IMR-90 (cell line): ENCODE measurements at regions not wholly inside any gene's neighbourhood (a gene's known extent, or its start where the extent isn't known, plus 50 kb on each side); places are given as distances from the start of the nearest gene placed in this dataset.

Experiments used
- ATAC-seq: fragments of 200-7000 bp; cut with Tn5 transposase; 2 replicates; pipeline ENCODE4 v1.9.1; 2020; ENCODE audit warnings: low read depth, mild to moderate bottlenecking, moderate library complexity
- BruUV-seq: library from RNA; stranded (reverse); fragments of 400-500 nt; replicated peaks from 2 replicates; lab custom pipeline; 2021; lab: Mats Ljungman, UMichigan
- CTCF ChIA-PET: fragments of 300-600 bp; formaldehyde crosslinking; extraction: SDS; loops from one replicate; lab custom pipeline; 2021; ENCODE audit warnings: antibody characterized with exemption; lab: Yijun Ruan, JAX
- POLR2A ChIA-PET: fragments of 300-600 bp; sonication (Branson Sonifier 250); formaldehyde crosslinking; loops from one replicate; lab custom pipeline; 2022; ENCODE audit warnings: antibody characterized with exemption; ENCODE audit not compliant: unreplicated experiment; lab: Charles Lee
- DNase-seq: peaks from one replicate; pipeline ENCODE4 v3.0.0; 2013
- H2AFZ ChIP-seq: replicated peaks from 2 replicates; pipeline ENCODE3; 2013; ENCODE audit warnings: low read length, mild to moderate bottlenecking; ENCODE audit not compliant: poor library complexity
- H2AK5ac ChIP-seq: 2 replicates; pipeline ENCODE4 v1.6.1; 2013; ENCODE audit warnings: low read depth, low read length, inconsistent platforms
- H2AK9ac ChIP-seq: replicated peaks from 2 replicates; pipeline ENCODE3; 2013; ENCODE audit warnings: mild to moderate bottlenecking, low read depth, low read length, moderate library complexity; ENCODE audit not compliant: poor library complexity
- H2BK120ac ChIP-seq: 2 replicates; pipeline ENCODE4 v1.6.1; 2013; ENCODE audit warnings: low read depth, low read length, inconsistent platforms
- H2BK15ac ChIP-seq: 3 replicates; pipeline ENCODE4 v1.6.1; 2013; ENCODE audit warnings: low read depth, low read length, inconsistent platforms
- H2BK20ac ChIP-seq: 2 replicates; pipeline ENCODE4 v1.6.1; 2013; ENCODE audit warnings: low read depth, mild to moderate bottlenecking, inconsistent platforms, low read length, moderate library complexity
- H2BK5ac ChIP-seq: 2 replicates; pipeline ENCODE4 v1.6.1; 2013; ENCODE audit warnings: mild to moderate bottlenecking, low read depth, low read length, inconsistent platforms; ENCODE audit not compliant: poor library complexity, severe bottlenecking
- H3K14ac ChIP-seq: replicated peaks from 2 replicates; pipeline ENCODE4 v1.6.1; 2013; ENCODE audit warnings: low read depth, low read length, inconsistent platforms
- H3K18ac ChIP-seq: 2 replicates; pipeline ENCODE4 v1.6.1; 2013; ENCODE audit warnings: low read depth, low read length, control low read depth
- H3K23ac ChIP-seq: 2 replicates; pipeline ENCODE4 v1.6.1; 2013; ENCODE audit warnings: low read depth, low read length, inconsistent platforms
- H3K27ac ChIP-seq: 2 replicates; pipeline ENCODE4 v1.5.1; 2013; ENCODE audit warnings: mild to moderate bottlenecking, control low read depth, low read length; ENCODE audit not compliant: insufficient read depth
- H3K27me3 ChIP-seq: 2 replicates; pipeline ENCODE4 v1.6.1; 2013; ENCODE audit warnings: low read length; ENCODE audit not compliant: control insufficient read depth, insufficient read depth
- H3K36me3 ChIP-seq: 2 replicates; pipeline ENCODE4 v1.6.1; 2013; ENCODE audit warnings: low read length, mixed read lengths; ENCODE audit not compliant: control insufficient read depth, insufficient read depth
- H3K4ac ChIP-seq: 2 replicates; pipeline ENCODE4 v1.6.1; 2013; ENCODE audit warnings: low read depth, low read length, inconsistent platforms
- H3K4me1 ChIP-seq: 2 replicates; pipeline ENCODE4 v1.6.1; 2013; ENCODE audit warnings: low read length, mixed read lengths; ENCODE audit not compliant: control insufficient read depth, insufficient read depth
- H3K4me2 ChIP-seq: 2 replicates; pipeline ENCODE4 v1.6.1; 2013; ENCODE audit warnings: low read depth, mild to moderate bottlenecking, control low read depth, low read length, moderate library complexity
- H3K4me3 ChIP-seq: 2 replicates; pipeline ENCODE4 v1.5.1; 2013; ENCODE audit warnings: low read depth, mild to moderate bottlenecking, control low read depth, low read length, moderate library complexity; ENCODE audit not compliant: insufficient read depth
- H3K56ac ChIP-seq: 2 replicates; pipeline ENCODE4 v1.6.1; 2013; ENCODE audit warnings: low read length, inconsistent platforms; ENCODE audit not compliant: insufficient read depth; ENCODE audit errors: extremely low read depth
- H3K79me1 ChIP-seq, 2 experiments: 2 replicates each; pipeline ENCODE4 v1.6.1; 2013; ENCODE audit warnings: low read length in 2 of 2, inconsistent platforms in 1 of 2, low read depth in 1 of 2
- H3K9ac ChIP-seq: 2 replicates; pipeline ENCODE4 v1.6.1; 2013; ENCODE audit warnings: low read depth, low read length, control low read depth
- H3K9me1 ChIP-seq: 2 replicates; pipeline ENCODE4 v1.6.1; 2013; ENCODE audit warnings: low read length, inconsistent platforms; ENCODE audit not compliant: insufficient read depth
- H3K9me3 ChIP-seq: 2 replicates; pipeline ENCODE4 v1.6.1; 2013; ENCODE audit warnings: low read length; ENCODE audit not compliant: control insufficient read depth, insufficient read depth
- H4K20me1 ChIP-seq: 2 replicates; pipeline ENCODE4 v1.6.1; 2013; ENCODE audit warnings: low read length, inconsistent platforms; ENCODE audit not compliant: insufficient read depth
- H4K5ac ChIP-seq: 2 replicates; pipeline ENCODE4 v1.6.1; 2013; ENCODE audit warnings: mild to moderate bottlenecking, low read depth, low read length, control low read depth
- H4K8ac ChIP-seq, 2 experiments: 2 replicates each; pipeline ENCODE4 v1.6.1; 2013; ENCODE audit warnings: low read depth in 2 of 2, low read length in 2 of 2, control low read depth in 1 of 2, inconsistent platforms in 1 of 2
- H4K91ac ChIP-seq: 2 replicates; pipeline ENCODE4 v1.6.1; 2013; ENCODE audit warnings: low read depth, low read length, inconsistent platforms; ENCODE audit not compliant: insufficient read depth
- BHLHE40 ChIP-seq: fragments of 150-350 bp; IDR thresholded peaks from 2 replicates; pipeline ENCODE4 v1.6.1; 2016; ENCODE audit warnings: mild to moderate bottlenecking, low read depth, low read length
- CEBPB ChIP-seq: IDR thresholded peaks from 2 replicates; pipeline ENCODE4 v1.6.1; 2012; ENCODE audit warnings: low read depth, low read length, improper control_type of control experiment
- CHD1 ChIP-seq: IDR thresholded peaks from 2 replicates; pipeline ENCODE4 v1.6.1; 2012; ENCODE audit warnings: low read depth, low read length, improper control_type of control experiment
- CTCF ChIP-seq: conservative IDR thresholded peaks from 2 replicates; pipeline ENCODE4 v1.5.1; 2012; ENCODE audit warnings: mild to moderate bottlenecking, low read depth, low read length, improper control_type of control experiment
- ELK1 ChIP-seq: fragments of 150-350 bp; IDR thresholded peaks from 2 replicates; pipeline ENCODE4 v1.6.1; 2016; ENCODE audit warnings: low read depth, mild to moderate bottlenecking, low read length, moderate library complexity, borderline replicate concordance
- FOS ChIP-seq: fragments of 150-350 bp; IDR thresholded peaks from 2 replicates; pipeline ENCODE4 v1.6.1; 2016; ENCODE audit warnings: low read depth, low read length
- MAFK ChIP-seq: IDR thresholded peaks from 2 replicates; pipeline ENCODE4 v1.6.1; 2012; ENCODE audit warnings: low read depth, low read length, improper control_type of control experiment
- MAZ ChIP-seq: IDR thresholded peaks from 2 replicates; pipeline ENCODE4 v1.6.1; 2012; ENCODE audit warnings: low read depth, mild to moderate bottlenecking, low read length, improper control_type of control experiment, moderate library complexity, borderline replicate concordance
- MXI1 ChIP-seq: IDR thresholded peaks from 2 replicates; pipeline ENCODE4 v1.6.1; 2012; ENCODE audit warnings: low read depth, mild to moderate bottlenecking, low read length, moderate library complexity, borderline replicate concordance
- NFE2L2 ChIP-seq: fragments of 150-350 bp; IDR thresholded peaks from 2 replicates; pipeline ENCODE4 v1.6.1; 2016; ENCODE audit warnings: low read depth, mild to moderate bottlenecking, low read length
- POLR2A ChIP-seq: IDR thresholded peaks from 2 replicates; pipeline ENCODE4 v1.6.1; 2012; ENCODE audit warnings: mild to moderate bottlenecking, low read depth, low read length
- RAD21 ChIP-seq: IDR thresholded peaks from 2 replicates; pipeline ENCODE4 v1.6.1; 2012; ENCODE audit warnings: low read length, improper control_type of control experiment
- RCOR1 ChIP-seq: IDR thresholded peaks from 2 replicates; pipeline ENCODE4 v1.6.1; 2012; ENCODE audit warnings: mild to moderate bottlenecking, low read length, improper control_type of control experiment; ENCODE audit not compliant: insufficient replicate concordance
- RFX5 ChIP-seq: IDR thresholded peaks from 2 replicates; pipeline ENCODE4 v1.8.0; 2012; ENCODE audit warnings: low read depth, mild to moderate bottlenecking, low read length, moderate library complexity
- SMC3 ChIP-seq: fragments of 150-350 bp; IDR thresholded peaks from 2 replicates; pipeline ENCODE4 v1.6.1; 2016; ENCODE audit warnings: low read depth, mild to moderate bottlenecking, antibody characterized with exemption, low read length, moderate library complexity
- USF2 ChIP-seq: fragments of 150-350 bp; IDR thresholded peaks from 2 replicates; pipeline ENCODE4 v1.6.1; 2017; ENCODE audit warnings: mild to moderate bottlenecking, antibody characterized with exemption, low read length, low read depth
- dilution Hi-C: fragments of 300-500 bp; cut with HindIII; formaldehyde crosslinking; loops from one replicate; pipeline ENCODE4 v1.14.3; 2018; ENCODE audit warnings: low sequenced_read_pairs; ENCODE audit not compliant: unreplicated experiment
- in situ Hi-C: fragments of 300-500 bp; cut with MboI; formaldehyde crosslinking; loops from 3 replicates; pipeline ENCODE4 v1.14.3; 2019; ENCODE audit warnings: low sequenced_read_pairs, inconsistent platforms, mixed read lengths
- intact Hi-C: fragments of 100-400 bp; cut with micrococcal nuclease; formaldehyde crosslinking; loops from 2 replicates; pipeline ENCODE4 v1.10.0; 2022

- Histone ChIP-seq H3K27ac (no peak overlapping the region), H2AK5ac (no peak overlapping the region), H4K91ac (no peak overlapping the region), H3K4me3 (no peak overlapping the region), H3K4me2 (no peak overlapping the region), H2BK15ac (no peak overlapping the region), H3K36me3 (no peaks in the 10 kb centered on the region), H3K9me1 (no peaks in the 10 kb centered on the region), H3K9me3 (peaks cover 6% of the 10 kb centered on the region; the same call in 1 of the 2 replicates), H2AFZ (no peak overlapping the region), H2AK9ac (no peak overlapping the region), H2BK20ac (no peak overlapping the region), H4K8ac (no peak overlapping the region), H3K4me1 (no peaks in the 10 kb centered on the region), H3K18ac (no peak overlapping the region), H3K4ac (no peak overlapping the region), H3K56ac (no peak overlapping the region), H3K9ac (no peak overlapping the region), H4K5ac (no peak overlapping the region), H3K79me1 (no peaks in the 10 kb centered on the region), H2BK120ac (no peak overlapping the region), H4K20me1 (no peaks in the 10 kb centered on the region), H2BK5ac (peak overlapping the region; percentile 15), H3K23ac (no peak overlapping the region), H3K14ac (no peak overlapping the region), H3K27me3 (no peaks in the 10 kb centered on the region)
- TF ChIP-seq POLR2A = no peak
- no peak for TF ChIP-seq MAFK
- TF ChIP-seq MAZ = no peak
- no peak for TF ChIP-seq CHD1
- TF ChIP-seq CEBPB = no peak
- TF ChIP-seq USF2 = no peak
- TF ChIP-seq SMC3 = no peak
- TF ChIP-seq RCOR1 = no peak
- TF ChIP-seq NFE2L2 = no peak
- no peak for TF ChIP-seq FOS
- TF ChIP-seq RAD21 = no peak
- TF ChIP-seq BHLHE40 = no peak
- TF ChIP-seq MXI1 = no peak
- no peak for TF ChIP-seq CTCF
- no peak for TF ChIP-seq RFX5
- TF ChIP-seq ELK1 = no peak
- BruUV-seq = no TSS peak
- DNase-seq (no peak), ATAC-seq (no peak)
- dilution Hi-C loops (no loop called here), in situ Hi-C loops (no loop called here), intact Hi-C loops (no loop called here)
- ChIA-PET CTCF (interaction anchor here (0.9 kb wide), 1 partner anchor 9 kb away, joined by 4 read pairs; no protein-coding TSS in a partner anchor), POLR2A (no interaction called here)
Measured at GRCh38 chr21:28186604-28187003, 806.1 kb downstream of the LTN1 start.
